ENCODE measurements at regions not wholly inside any gene's neighbourhood (a gene's known extent, or its start where the extent isn't known, plus 50 kb on each side); places are given as distances from the start of the nearest gene placed in this dataset.

- TF ChIP-seq CTCF (IDR thresholded peaks at IDR 0.05; ENCODE audit: low read depth, low read length): no peak
- TF ChIP-seq POLR2A (IDR thresholded peaks at IDR 0.05; ENCODE audit: extremely low read depth, insufficient read length): no peak
Measured at GRCh38 chr2:35651688-35652323, 703.8 kb upstream of the CRIM1 start.
